Thymus (tissue), 11 donors: ENCODE measurements at regions not wholly inside any gene's neighbourhood (a gene's known extent, or its start where the extent isn't known, plus 50 kb on each side); places are given as distances from the start of the nearest gene placed in this dataset.

ENCODE experiments used
- DNase-seq, 9 donors: peaks; one replicate each; pipeline ENCODE4 v3.0.0-alpha.2; 2013; ENCODE audit warnings: low spot score in 9 of 9, low read depth in 6 of 9, missing footprints in 1 of 9
- H3K27ac ChIP-seq, 2 donors: one replicate each; pipeline ENCODE4 v1.5.1; 2013; ENCODE audit warnings: control low read depth in 1 of 2, low read depth in 1 of 2, low read length in 1 of 2, mild to moderate bottlenecking in 1 of 2, moderate library complexity in 1 of 2
- H3K27me3 ChIP-seq, 2 donors: one replicate each; pipeline ENCODE4 v1.5.1; 2013; ENCODE audit warnings: low read length in 1 of 2; ENCODE audit not compliant: control insufficient read depth in 2 of 2, insufficient read depth in 1 of 2
- H3K36me3 ChIP-seq, 2 donors: one replicate each; pipeline ENCODE4 v1.5.1; 2013; ENCODE audit warnings: low read length in 1 of 2, mild to moderate bottlenecking in 1 of 2, moderate library complexity in 1 of 2; ENCODE audit not compliant: control insufficient read depth in 2 of 2, insufficient read depth in 2 of 2
- H3K4me1 ChIP-seq, 2 donors: one replicate each; pipeline ENCODE4 v1.5.1; 2013; ENCODE audit warnings: low read length in 2 of 2; ENCODE audit not compliant: control insufficient read depth in 2 of 2, insufficient read depth in 2 of 2
- H3K4me3 ChIP-seq, 2 donors: one replicate each; pipeline ENCODE4 v1.5.1; 2013; ENCODE audit warnings: low read length in 2 of 2, control low read depth in 1 of 2, mild to moderate bottlenecking in 1 of 2
- H3K9me3 ChIP-seq, 2 donors: one replicate each; pipeline ENCODE4 v1.5.1; 2013; ENCODE audit warnings: low read length in 1 of 2, mild to moderate bottlenecking in 1 of 2; ENCODE audit not compliant: control insufficient read depth in 2 of 2, insufficient read depth in 1 of 2
- whole genome bisulfite sequencing: extraction: QIAGEN DNeasy Blood & Tissue Kit; methylation state at CpG from one replicate; pipeline ENCODE4 v1.1.7; 2013; 5-methylcytosine and 5-hydroxymethylcytosine counted together
- donor health status: healthy.

DNA sequence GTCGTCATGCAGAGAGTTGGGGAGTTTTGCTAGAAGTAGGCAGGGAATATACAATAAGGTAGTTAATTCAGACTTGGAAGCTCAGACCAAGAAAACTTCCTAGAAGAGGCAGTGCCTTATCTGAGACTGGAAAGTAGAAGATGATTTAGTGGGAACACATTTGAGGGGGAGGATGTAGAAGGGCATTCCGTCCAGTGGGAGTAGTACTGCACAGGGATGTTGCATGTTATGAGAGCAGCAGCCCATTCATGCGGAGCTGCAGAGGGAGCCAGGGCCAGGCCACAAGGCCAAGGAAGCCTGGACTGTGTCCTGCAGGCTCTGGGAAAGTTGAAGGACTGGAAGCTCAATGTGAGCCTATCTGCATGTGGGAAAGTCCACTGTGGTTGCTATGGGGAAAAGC, 344.5 kb upstream of the EEF2KMT start:
- no peaks in the 10 kb centered on the region for H3K36me3 ChIP-seq
- H3K4me3 ChIP-seq: no peak overlapping the region
- 90% methylated on average over 3 of the region's 3 CpGs for WGBS
- DNase-seq: no peak
- no peaks in the 10 kb centered on the region for H3K27me3 ChIP-seq
- no peaks in the 10 kb centered on the region for H3K9me3 ChIP-seq
- H3K27ac ChIP-seq: no peak overlapping the region
- no peaks in the 10 kb centered on the region for H3K4me1 ChIP-seq

DNA sequence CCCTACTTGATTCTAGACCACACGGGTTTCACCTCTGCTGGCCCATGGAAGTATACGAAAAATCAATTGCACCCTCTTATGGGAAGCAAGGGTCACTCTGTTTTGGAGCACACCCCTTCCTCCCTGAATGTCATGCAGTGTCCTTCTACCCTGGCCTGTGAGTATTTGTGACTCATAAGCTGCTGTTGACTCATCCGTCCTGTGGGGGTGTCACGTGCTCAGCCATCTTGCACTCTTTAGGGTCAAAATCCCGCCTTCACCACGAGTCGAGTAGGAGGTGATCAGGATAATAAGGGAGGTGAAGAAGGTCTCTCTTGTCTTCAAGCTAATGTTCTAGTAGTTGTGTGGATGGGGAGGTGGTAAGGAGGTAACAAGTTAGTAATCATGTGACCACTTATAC, 341.0 kb upstream of the EEF2KMT start:
- Histone ChIP-seq H3K4me3 (no peak overlapping the region), H3K9me3 (no peaks in the 10 kb centered on the region), H3K36me3 (no peaks in the 10 kb centered on the region), H3K27me3 (no peaks in the 10 kb centered on the region), H3K27ac (no peak overlapping the region), H3K4me1 (no peaks in the 10 kb centered on the region)
- DNase-seq: no peak
- 83% methylated on average over 7 of the region's 7 CpGs for WGBS

DNA sequence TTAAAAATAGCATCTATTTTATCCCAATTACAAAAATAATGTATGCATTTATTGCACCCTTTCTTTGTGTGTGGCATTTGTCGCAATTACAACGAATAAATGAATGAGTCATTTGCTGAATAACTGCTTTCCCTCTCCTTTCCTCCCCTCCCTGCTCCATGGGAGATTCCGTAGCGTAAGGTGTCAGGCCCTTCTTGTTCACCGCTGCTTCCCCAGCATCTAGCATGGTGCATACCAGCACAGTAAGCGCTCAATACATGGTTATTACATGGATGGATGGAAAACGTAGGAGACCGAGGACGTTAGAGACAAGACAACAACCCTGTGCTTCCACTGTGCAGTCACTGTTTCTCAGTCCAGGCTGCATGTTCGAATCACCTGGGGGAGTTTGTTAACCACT, 336.0 kb upstream of the EEF2KMT start:
- Histone ChIP-seq H3K27me3 (no peaks in the 10 kb centered on the region), H3K4me1 (no peaks in the 10 kb centered on the region), H3K4me3 (no peak overlapping the region), H3K27ac (no peak overlapping the region), H3K9me3 (no peaks in the 10 kb centered on the region), H3K36me3 (no peaks in the 10 kb centered on the region)
- DNase-seq: no peak
- 83% methylated on average over 10 of the region's 10 CpGs for WGBS

DNA sequence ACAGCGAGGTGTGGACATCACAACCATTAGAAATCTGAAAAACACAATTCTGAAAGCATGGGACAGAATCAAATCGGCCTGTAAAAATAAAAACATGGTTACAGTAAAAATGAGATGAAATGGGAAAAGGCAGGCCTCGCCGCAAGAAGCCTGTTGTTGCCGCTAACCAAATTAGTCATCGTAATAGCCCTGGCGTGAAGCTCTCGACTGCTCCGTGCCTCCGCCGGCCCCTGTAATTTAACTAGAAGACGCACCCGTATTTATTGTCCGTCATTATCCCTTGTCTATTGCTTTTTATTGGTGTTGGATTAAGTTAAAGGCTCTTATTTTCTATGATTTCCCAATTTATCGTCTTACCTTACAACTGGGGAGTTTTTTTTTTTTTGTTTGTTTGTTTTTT, 334.6 kb upstream of the EEF2KMT start:
- no peak for DNase-seq
- WGBS: 89% methylated on average over 15 of the region's 15 CpGs
- no peaks in the 10 kb centered on the region for H3K4me1 ChIP-seq
- H3K9me3 ChIP-seq: no peaks in the 10 kb centered on the region
- no peak overlapping the region for H3K27ac ChIP-seq
- no peak overlapping the region for H3K4me3 ChIP-seq
- no peaks in the 10 kb centered on the region for H3K36me3 ChIP-seq
- no peaks in the 10 kb centered on the region for H3K27me3 ChIP-seq

DNA sequence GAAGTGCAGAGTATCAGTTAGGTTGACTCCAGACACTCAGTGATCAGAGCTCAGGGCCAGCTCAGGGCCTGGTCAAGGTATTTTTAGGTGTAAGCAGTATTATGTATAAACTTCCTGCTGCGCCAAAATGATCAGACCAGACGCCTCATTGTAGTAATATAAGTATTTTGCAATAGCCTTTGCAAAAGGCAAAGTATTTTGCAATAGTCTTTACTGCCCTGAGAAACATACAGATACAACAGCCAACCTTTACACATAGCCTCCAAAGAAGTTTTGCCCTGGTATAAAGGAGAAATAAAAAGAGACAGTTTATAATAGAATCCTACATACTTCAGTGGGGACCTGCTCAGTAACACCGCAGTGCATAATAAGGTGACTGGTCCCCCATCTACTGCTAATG, 333.0 kb upstream of the EEF2KMT start:
- Histone ChIP-seq H3K4me1 (no peaks in the 10 kb centered on the region), H3K27me3 (no peaks in the 10 kb centered on the region), H3K27ac (no peak overlapping the region), H3K36me3 (no peaks in the 10 kb centered on the region), H3K4me3 (no peak overlapping the region), H3K9me3 (no peaks in the 10 kb centered on the region)
- WGBS: 86% methylated on average over 3 of the region's 3 CpGs
- DNase-seq: no peak

DNA sequence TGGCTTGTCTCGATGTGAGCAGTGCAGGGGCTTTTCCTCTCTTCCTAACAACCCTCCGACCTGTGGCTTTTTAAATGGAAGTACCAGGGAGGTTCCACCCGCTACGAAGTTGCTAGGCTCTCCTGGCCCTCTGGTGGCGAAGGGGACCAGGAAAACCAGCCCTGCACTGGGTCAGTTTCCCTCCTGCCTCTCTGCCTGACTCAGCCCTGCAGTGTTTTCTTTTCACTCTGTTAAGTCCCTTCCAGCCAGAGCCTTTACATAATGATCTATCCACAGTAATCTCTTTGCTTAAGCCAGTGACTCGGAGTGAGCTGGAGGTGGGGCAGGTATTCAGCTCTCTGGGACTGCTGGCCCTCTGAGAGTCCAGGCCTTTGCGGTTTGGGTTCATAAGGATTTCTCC, 331.3 kb upstream of the EEF2KMT start:
- no peak overlapping the region for H3K27ac ChIP-seq
- H3K4me1 ChIP-seq: no peaks in the 10 kb centered on the region
- DNase-seq: no peak
- no peaks in the 10 kb centered on the region for H3K36me3 ChIP-seq
- H3K27me3 ChIP-seq: no peaks in the 10 kb centered on the region
- no peaks in the 10 kb centered on the region for H3K9me3 ChIP-seq
- 40% methylated on average over 7 of the region's 7 CpGs for WGBS
- H3K4me3 ChIP-seq: no peak overlapping the region

DNA sequence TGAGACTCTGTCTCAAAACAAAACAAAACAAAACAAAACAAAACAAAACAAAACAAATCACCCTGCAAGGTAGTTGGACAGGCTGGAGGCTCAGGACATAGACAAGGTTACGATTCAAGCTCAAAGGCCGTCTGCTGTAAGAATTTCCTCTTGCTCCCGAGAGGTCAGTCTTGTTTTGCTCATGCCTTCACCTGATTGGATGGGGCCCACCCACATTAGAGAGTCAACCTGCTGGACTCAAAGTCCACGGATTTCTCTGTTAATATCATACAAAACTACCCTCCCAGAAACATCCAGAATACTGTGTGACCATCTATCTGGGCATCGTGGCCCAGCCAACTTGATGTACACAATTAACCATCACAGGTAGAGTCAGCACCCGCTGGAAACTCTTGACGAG, 330.0 kb upstream of the EEF2KMT start:
- no peaks in the 10 kb centered on the region for H3K27me3 ChIP-seq
- H3K9me3 ChIP-seq: no peaks in the 10 kb centered on the region
- H3K4me3 ChIP-seq: no peak overlapping the region
- H3K27ac ChIP-seq: no peak overlapping the region
- no peaks in the 10 kb centered on the region for H3K4me1 ChIP-seq
- no peak for DNase-seq
- H3K36me3 ChIP-seq: no peaks in the 10 kb centered on the region
- WGBS: 86% methylated on average over 7 of the region's 7 CpGs

DNA sequence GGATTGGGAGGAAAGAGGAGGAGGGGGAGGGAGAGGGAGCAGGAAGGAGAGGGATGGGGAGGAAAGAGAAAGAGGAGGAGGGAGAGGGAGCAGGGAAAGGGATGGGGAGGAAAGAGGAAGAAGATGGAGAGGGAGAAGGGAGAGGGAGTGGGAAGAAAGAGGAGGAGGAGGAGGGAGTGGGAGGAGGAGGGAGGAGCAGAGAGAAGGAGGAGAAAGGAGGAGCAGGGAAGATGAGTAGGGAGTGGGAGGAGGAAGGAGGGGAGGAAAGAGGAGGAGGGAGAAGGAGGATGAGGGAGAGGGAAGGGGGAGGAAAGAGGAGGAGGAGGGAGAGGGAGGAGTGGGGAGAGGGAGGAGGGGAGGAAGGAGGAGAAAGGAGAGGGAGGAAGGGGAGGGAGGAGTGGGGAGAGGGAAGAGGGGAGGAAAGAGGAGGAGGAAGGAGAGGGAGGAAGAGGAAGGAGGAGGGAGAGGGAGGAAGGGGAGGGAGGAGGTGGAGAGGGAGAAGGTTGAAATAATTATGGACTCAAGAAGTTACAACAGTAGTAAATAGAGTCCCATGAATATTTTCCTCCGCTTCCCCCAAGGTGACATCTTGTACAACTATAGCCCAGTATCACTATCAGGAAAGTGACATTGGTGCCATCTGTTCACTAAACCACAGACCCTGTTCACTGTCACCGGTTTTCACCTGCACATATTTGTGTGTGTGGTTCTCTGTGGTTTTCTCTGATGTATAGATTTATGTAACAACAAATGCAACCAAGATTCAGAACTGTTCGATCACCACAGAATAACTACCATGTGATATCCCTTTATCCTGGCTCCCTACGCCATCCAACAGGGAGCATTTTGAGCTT, 325.3 kb upstream of the EEF2KMT start:
- Histone ChIP-seq H3K27ac (no peak overlapping the region), H3K4me1 (no peaks in the 10 kb centered on the region), H3K9me3 (no peaks in the 10 kb centered on the region), H3K36me3 (no peaks in the 10 kb centered on the region), H3K27me3 (no peaks in the 10 kb centered on the region), H3K4me3 (no peak overlapping the region)
- 53% methylated on average over 4 of the region's 4 CpGs for WGBS
- DNase-seq: no peak

DNA sequence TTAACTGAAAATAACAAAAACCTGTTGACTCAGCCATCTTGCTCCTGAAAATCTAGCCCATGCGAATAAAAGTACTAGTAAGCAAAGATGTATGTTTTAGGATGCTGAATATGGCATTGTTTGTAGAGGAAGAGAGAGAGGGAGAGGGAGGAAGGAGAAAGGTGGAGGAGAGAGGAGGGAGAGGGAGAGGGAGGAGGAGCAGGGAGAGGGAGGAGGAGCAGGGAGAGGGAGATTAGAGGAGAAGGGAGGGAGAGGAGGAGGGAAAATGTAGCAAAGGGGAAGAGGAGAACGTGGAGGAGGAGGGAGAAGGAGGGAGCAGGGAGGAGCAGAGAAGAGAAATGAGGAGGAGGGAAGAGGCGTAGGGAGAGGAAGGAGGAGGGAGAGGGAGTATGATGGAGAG, 324.5 kb upstream of the EEF2KMT start:
- Histone ChIP-seq H3K4me1 (no peaks in the 10 kb centered on the region), H3K4me3 (no peak overlapping the region), H3K27me3 (no peaks in the 10 kb centered on the region), H3K27ac (no peak overlapping the region), H3K9me3 (no peaks in the 10 kb centered on the region), H3K36me3 (no peaks in the 10 kb centered on the region)
- no peak for DNase-seq
- 59% methylated on average over 3 of the region's 3 CpGs for WGBS
